HG03175 (cell line): ENCODE measurements at regions not wholly inside any gene's neighbourhood (a gene's known extent, or its start where the extent isn't known, plus 50 kb on each side); places are given as distances from the start of the nearest gene placed in this dataset.

Experiments
- ATAC-seq: cut with Tn5 transposase; IDR thresholded peaks from one replicate; pipeline ENCODE4 v1.9.1; 2021; ENCODE audit warnings: mild to moderate bottlenecking, moderate library complexity; ENCODE audit not compliant: unreplicated experiment

GRCh38 chr10:128485701-128486235 is 359.5 kb upstream of the MKI67 start:
- no peak for ATAC-seq

- no peak for ATAC-seq
Measured at GRCh38 chr10:128487517-128487916, 361.3 kb upstream of the MKI67 start.

DNA sequence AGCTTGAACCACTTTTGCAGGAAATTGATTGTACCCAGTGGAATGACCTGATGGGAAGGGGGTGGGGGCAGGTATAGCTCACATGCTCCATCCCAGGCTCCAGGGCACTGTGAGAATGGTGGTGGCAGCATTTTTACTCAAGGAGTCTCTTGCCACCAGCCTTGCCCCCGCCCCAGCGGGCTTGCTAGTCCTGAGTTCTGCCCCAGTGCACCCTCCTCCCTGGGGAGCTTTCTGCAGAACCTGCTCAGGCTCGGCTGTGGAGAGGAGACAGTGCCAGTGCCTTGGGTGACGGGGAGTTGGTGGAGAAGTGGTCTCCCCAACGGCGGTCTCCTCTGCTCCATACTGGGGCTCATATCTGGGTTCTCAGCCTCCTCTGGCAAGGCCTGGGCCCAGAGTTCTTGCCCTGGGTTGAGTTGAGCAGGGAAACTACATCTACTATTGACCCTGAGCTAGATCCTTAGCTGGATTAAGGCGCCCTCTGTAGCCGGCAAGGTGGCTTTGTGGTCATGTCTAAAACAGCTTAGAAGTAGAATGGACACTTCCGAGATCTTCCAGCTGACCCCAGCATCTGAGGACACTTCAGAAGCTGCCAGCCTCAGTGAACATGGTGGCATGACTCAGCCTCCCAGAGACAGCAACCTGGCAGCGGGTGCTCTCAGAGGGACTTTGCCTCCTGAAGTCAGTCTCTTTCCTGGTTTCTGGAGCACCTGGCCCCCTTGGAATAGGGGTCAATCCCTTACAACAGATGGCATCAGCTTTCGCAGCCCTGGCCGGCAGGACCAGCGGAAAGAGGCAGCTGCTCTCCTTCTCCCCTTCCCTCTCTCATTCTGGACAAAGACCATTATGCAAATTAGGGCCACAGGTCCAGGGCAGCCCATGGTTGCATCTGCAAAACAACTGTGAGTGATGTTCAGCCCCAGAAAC is 363.4 kb upstream of the MKI67 start:
- ATAC-seq = no peak

GRCh38 chr10:128491686-128492085 is 365.5 kb upstream of the MKI67 start:
- ATAC-seq = no peak

GRCh38 chr10:128493811-128494210 is 367.6 kb upstream of the MKI67 start:
- no peak for ATAC-seq

DNA sequence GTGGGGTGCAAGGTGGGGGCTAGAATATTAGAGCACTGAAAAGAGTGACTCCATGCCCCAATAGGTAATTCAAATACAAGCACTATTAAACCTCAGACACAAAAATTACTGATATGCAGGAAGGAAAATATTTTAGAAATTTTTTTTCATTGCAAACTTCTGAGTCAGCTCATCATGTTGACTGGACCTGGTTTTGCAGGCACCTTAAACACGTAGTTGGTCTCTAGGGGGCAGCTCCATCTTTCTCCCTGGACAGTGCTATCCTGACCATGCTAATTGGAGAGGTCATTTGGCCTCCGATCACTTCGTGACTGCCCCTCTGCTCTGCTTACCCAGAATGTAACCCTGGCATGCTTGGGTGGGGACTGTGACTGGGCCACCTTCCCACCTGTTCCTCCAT is 368.4 kb upstream of the MKI67 start:
- no peak for ATAC-seq

- ATAC-seq = no peak
Measured at GRCh38 chr10:128497660-128498377, 371.6 kb upstream of the MKI67 start.

GRCh38 chr10:128498378-128498730 is 372.1 kb upstream of the MKI67 start:
- ATAC-seq = no peak

GRCh38 chr10:128498746-128499145 is 372.5 kb upstream of the MKI67 start:
- ATAC-seq = no peak

GRCh38 chr10:128499486-128499885 is 373.3 kb upstream of the MKI67 start:
- ATAC-seq = no peak

DNA sequence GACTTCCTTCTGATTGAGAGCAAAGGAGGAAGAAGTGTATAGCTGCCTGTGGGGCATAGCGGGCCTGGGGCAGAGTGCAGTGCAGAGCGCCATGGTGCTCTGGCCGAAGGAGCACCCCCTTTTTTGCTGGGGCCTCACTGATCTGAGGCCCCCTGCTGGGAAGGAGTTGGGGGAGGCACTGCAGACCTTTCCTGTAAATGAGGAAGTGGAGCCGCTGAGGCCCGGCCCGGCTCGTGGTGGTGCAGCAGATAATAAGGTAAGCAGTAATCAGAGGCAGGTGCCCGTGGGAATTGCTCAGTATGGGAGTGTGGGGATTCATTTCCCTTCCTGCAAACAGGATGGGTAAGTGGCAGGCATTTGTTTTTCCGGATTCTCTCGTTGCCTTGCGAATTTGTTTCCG is 373.7 kb upstream of the MKI67 start:
- no peak for ATAC-seq

GRCh38 chr10:128500642-128501041 is 374.4 kb upstream of the MKI67 start:
- ATAC-seq = no peak

GRCh38 chr10:128505346-128505745 is 379.1 kb upstream of the MKI67 start:
- no peak for ATAC-seq

- no peak for ATAC-seq
Measured at GRCh38 chr10:128506423-128506822, 380.2 kb upstream of the MKI67 start.

- ATAC-seq = no peak
Measured at GRCh38 chr10:128507066-128507465, 380.8 kb upstream of the MKI67 start.

DNA sequence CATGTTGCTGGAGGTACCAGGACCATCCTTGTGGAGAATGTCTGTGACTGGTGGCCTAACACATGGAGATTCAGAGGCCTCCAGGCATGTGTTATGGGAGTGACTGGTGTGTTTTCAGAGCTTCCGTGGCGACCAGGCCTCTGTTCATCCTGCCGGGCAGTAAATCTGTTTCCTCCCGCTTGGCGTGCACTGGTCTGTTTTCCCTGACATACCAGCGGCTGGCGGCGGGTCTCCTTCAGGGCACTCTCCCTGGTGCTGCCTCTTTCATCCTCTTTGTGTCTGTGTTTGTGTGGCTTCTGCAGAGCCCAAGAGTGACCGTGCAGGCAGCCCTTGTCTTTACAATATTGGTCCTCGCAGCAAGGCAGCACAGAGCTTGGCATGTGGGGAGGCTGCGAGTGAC is 385.1 kb upstream of the MKI67 start:
- ATAC-seq = no peak

- no peak for ATAC-seq
Measured at GRCh38 chr10:128512767-128513166, 386.5 kb upstream of the MKI67 start.

DNA sequence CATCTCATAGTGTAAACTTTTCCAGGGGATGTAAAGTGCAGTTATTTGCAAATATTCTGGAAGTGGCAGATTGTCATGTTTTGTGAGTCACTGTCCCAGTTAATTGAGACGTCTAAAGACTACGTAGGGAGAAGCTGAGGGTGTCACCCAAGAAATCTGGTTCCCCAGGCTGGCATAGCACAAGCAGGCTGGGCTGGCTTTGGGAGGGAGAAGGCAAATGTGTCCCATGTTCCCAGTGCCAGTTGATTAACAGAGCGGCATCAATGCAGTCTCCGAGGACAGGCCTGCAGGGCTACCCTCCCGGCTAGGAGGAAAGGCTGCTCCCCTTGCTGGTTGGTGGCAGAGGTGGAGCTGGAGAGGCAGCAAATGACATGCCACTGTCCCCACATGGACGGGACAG is 388.3 kb upstream of the MKI67 start:
- no peak for ATAC-seq

DNA sequence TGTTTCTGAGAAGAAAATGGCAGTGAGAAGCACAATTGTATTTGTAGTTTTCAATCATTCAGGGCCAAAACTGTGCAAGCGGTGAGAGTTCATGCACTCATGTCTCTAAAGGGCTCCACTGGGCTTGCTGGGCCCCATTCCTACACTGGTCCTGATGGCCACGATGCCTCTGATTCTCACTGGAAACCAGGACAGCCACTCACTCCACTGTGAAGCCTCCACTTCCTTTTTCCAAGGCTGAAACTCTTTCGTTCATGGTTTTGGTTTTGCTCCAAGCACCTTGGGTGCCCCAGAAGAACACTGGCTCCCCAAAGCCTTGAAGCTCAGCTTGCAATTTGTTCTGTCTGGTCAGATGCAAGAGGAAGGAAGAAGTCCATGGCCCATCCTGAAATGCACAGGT is 390.0 kb upstream of the MKI67 start:
- no peak for ATAC-seq

DNA sequence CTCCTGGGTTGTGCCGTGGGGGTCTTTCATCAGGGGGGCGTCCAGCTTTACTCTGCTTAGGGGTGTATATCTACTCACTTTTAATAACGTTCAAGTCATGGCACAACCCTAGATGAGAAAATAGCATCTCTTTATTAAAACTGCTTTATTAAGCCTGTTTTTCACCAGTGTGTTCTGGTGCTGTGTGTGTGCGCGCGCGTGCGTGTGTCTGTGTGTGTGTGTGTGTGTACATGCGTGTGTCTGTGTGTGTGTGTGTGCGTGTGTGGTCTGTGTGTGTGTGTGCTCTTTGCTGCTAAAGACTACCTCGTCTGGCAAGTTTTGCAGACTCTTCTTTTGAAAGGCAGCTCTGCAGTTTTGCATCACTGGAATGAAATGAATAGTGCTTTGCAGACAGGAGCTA is 390.9 kb upstream of the MKI67 start:
- no peak for ATAC-seq

- no peak for ATAC-seq
Measured at GRCh38 chr10:128518000-128518399, 391.8 kb upstream of the MKI67 start.

- ATAC-seq = no peak
Measured at GRCh38 chr10:128519581-128519980, 393.4 kb upstream of the MKI67 start.
